GM18873 (cell line): ENCODE measurements at regions not wholly inside any gene's neighbourhood (a gene's known extent, or its start where the extent isn't known, plus 50 kb on each side); places are given as distances from the start of the nearest gene placed in this dataset.
"Not testable (repeated sequence)": the region's sequence is repeated elsewhere in the genome, so short reads cannot be mapped to it uniquely, and the experiment has no call there.

ENCODE experiments used
- ATAC-seq: cut with Tn5 transposase; IDR thresholded peaks from one replicate; pipeline ENCODE4 v1.9.1; 2021; ENCODE audit warnings: mild to moderate bottlenecking, moderate library complexity, moderate number of reproducible peaks; ENCODE audit not compliant: unreplicated experiment, low FRiP score

GRCh38 chr19:28553764-28554163 lies 659.2 kb downstream of the UQCRFS1 start:
- ATAC-seq: no peak

DNA sequence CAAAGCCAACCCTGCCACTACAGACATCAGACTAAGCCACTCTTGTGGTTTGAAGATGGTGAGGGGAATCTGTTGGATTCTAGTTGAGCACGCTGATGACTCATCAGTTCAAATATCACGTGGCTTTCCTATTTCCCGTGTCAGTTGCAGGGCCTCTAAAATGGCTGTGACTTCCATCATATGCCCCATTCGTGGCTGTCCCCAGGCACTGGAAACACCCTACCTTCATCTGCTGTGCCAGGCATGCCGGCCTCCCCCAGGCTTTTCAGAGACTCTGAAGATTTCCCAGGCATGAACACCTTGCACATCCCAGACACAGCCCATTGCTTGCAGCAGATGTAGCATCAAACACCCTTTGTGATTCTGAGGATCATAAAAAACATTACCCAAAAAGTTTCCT lies 659.9 kb downstream of the UQCRFS1 start:
- no peak for ATAC-seq

DNA sequence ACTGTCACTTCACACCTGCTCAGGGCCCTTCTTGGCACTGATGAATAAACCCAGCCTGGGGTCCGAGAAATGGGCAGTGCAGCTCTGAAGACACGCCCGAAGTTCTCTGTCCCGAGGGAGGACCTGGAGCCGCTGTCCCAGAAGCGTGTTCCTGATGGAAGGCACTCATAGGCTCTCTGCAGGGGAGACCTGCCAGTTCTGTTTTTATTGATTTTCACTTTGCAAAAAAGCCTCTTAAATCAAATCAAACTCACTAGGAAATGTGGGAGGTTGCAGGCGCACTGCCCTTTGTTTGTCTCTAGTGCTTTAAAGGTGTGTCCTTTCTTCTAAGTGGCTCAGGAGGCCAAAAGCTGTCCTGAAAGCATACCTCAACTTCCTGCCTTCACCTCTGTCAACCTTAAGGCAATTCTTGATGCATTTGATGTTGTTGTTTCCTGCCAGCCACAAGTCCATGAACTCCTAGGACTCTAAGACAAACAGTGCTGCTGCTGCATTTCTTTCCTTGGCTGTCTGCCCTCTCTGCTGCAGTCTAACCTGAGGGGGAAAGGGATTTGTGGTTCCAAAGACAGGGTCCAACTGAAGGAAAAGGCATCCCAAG lies 663.2 kb downstream of the UQCRFS1 start:
- ATAC-seq: no peak

DNA sequence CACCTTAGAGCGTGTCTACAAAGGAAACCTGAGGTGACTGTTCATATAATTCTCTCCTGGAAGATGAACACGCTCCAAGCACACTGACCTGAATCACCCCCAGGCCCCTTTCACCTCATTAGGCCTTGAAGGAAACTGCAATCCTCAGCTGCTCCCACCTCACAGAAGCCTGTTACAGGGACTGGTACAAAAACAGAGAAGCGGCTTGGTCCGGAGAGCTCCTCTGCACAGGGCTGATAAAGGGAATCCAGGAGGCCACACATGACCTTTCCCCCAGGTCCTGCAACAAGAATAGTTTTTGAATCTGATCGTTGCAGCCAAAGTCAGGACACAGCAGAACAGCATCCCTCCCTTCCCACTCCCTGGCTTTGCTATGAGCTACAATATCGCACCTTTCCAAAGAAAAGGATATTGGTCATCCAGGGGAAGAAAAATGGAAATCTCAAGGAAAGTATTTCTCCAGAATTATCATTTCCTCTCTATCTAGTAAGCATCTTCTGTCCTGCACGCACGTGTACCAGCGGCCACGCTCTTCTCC lies 666.7 kb downstream of the UQCRFS1 start:
- no peak for ATAC-seq

- not testable (repeated sequence) for ATAC-seq
Observed at GRCh38 chr19:28545397-28545796, 667.6 kb downstream of the UQCRFS1 start.

GRCh38 chr19:28544451-28545261 lies 668.3 kb downstream of the UQCRFS1 start:
- no peak for ATAC-seq

DNA sequence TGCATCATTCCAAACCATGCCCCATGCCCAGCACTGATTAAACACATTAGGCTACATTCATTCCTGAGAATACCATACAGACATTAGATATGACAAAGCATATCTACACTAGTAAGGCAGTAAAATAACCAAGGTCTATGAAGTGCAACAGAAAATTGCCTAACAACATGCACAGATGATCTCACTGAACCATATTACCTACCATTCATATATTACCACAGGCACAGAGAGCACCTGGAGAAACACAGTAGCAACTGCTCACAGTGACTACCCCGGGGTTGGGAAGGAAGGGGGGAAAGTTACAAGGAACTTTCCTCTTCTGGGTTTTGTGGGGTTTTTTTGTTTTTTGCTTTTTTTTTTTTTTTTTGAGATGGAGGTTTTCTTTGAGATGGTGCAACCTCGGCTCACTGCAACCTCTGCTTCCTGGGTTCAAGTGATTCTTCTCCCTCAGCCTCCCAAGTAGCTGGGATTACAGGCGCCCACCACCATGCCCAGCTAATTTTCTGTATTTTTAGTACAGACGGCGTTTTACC lies 669.6 kb downstream of the UQCRFS1 start:
- no peak for ATAC-seq

DNA sequence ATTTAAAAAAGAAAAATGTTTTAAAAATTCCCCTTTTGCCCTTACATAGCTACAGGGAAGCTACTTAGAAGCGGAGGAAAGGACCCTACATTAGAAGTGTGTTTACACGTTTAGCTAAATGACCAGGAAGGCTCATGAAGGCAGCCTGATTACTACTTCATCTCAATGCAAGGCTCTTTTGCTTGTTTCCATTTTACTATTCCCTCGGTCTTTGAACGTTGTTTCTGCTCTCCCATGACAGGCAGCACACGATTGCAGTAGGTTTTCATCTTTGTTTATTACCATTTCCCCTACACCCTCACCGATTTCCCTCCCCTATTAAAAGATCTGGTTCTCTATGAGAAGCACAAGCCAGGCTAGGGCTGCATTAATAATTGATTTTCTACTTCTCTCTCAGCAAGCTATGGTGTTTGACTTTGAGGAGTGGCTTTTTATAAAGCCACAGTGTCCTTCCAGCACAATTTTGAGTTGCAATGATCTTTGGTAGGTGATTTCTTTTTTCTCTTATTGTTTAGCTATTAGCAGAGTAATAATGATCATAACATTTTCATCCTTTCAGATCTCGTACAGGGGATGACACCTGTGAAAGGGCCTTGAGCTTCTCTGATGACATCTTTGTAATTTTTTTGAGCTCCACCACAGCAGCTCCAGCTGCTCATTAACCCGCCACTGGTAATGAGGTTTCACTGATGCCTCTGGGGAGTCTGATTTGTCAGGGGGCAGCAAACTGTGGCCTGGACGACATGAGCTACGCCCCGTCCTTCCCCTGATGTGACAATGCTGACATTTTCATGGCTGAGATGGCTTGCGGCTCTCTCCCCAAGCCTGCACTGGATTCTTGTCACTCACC lies 670.3 kb downstream of the UQCRFS1 start:
- no peak for ATAC-seq

GRCh38 chr19:28541602-28542393 lies 671.2 kb downstream of the UQCRFS1 start:
- ATAC-seq: no peak

- ATAC-seq: no peak
Observed at GRCh38 chr19:28541029-28541428, 671.9 kb downstream of the UQCRFS1 start.

GRCh38 chr19:28540385-28540784 lies 672.6 kb downstream of the UQCRFS1 start:
- not testable (repeated sequence) for ATAC-seq

DNA sequence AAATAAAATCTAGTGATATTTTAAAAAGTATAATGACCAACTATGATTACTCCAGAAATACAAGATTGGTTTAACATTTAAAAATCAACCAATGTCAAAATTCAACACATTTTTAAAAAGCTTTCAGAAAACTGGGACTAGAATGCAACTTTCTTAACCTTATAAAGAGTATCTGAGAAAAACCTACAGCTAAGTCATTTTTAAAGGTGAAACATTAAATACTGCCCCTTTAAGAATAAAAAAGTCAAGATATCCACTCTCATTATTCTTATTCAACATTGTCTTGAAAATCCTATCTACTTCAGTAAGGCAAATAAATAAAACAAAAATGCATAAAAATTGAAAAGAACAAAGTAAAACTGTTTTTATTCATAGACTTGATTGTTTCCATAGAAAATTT lies 673.2 kb downstream of the UQCRFS1 start:
- no peak for ATAC-seq

DNA sequence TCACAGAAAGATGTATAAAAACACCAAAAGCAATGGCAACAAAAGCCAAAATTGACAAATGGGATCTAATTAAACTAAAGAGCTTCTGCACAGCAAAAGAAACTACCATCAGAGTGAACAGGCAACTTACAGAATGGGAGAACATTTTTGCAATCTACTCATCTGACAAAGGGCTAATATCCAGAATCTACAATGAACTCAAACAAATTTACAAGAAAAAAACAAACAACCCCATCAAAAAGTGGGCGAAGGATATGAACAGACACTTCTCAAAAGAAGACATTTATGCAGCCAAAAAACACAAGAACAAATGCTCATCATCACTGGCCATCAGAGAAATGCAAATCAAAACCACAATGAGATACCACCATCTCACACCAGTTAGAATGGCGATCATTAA lies 674.4 kb downstream of the UQCRFS1 start:
- not testable (repeated sequence) for ATAC-seq

- no peak for ATAC-seq
Observed at GRCh38 chr19:28537896-28538295, 675.1 kb downstream of the UQCRFS1 start.

GRCh38 chr19:28537079-28537478 lies 675.9 kb downstream of the UQCRFS1 start:
- ATAC-seq: no peak

DNA sequence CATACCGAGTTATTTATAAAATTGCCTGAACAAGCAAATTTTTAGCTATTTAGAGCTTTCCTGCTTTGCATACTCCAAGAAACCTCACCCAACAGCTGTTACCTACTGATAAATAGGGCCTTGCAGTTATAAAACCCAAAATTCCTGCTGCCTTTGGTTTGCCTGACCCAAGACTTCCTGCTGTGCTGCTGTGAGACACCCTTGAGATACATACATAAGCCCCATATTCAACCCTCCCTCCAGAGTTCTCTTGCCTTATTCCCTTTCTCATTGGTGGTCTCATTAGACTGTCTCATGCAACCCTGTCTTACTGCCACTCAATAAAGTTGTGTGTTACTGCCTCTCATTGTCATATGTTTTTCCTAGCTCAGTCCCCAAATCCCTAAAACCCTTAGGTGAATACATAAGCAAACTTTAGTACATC lies 677.6 kb downstream of the UQCRFS1 start:
- ATAC-seq: no peak

DNA sequence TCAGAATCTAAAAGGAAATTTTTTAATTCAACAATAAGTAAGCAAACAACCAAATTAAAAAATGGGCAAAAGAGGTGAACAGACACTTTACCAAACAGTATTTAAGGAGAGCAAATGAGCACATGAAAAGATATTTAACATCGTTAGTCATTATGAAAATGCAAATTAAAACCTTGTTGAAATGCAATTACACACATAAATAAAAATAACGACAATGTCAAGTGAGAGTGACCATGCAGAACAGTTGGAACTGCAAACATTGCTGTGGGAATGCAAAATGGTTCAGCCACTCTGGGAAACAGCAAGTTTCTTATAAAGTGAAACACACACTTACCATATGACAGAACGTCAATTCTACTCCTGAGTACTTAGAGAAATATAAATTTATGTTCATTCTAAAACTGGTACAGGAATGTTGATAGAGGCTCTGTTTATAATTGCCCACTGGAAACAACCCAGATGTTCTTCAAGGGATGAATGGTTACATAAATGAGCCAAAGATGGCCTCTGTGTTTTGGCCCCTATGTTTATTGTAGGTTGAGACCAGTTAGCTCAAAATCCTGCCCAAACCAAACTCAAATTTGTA lies 678.1 kb downstream of the UQCRFS1 start:
- no peak for ATAC-seq

GRCh38 chr19:28532765-28533341 lies 680.1 kb downstream of the UQCRFS1 start:
- no peak for ATAC-seq

DNA sequence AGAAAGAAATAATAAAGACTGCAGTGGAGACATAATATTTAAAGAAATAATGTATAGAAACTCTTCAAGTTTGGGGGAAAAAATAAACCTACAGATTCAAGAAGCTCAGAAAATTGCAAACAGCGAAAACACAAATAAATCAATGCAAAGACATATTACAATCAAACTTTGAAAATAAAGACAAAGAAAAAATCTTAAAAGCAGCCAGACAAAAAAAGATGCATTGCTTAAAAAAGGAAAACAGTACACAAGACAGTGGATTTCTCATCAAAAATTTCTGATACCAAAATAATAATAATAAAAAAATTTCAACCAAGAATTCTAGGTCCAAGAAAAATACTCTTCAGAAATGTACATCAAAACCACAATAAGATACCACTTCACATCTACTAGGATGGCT lies 681.0 kb downstream of the UQCRFS1 start:
- ATAC-seq: no peak
